ENCODE measurements at regions not wholly inside any gene's neighbourhood (a gene's known extent, or its start where the extent isn't known, plus 50 kb on each side); places are given as distances from the start of the nearest gene placed in this dataset.

GRCh38 chr2:120558847-120559246, 176.8 kb upstream of the GLI2 start:
- TF ChIP-seq, protein P1, sequence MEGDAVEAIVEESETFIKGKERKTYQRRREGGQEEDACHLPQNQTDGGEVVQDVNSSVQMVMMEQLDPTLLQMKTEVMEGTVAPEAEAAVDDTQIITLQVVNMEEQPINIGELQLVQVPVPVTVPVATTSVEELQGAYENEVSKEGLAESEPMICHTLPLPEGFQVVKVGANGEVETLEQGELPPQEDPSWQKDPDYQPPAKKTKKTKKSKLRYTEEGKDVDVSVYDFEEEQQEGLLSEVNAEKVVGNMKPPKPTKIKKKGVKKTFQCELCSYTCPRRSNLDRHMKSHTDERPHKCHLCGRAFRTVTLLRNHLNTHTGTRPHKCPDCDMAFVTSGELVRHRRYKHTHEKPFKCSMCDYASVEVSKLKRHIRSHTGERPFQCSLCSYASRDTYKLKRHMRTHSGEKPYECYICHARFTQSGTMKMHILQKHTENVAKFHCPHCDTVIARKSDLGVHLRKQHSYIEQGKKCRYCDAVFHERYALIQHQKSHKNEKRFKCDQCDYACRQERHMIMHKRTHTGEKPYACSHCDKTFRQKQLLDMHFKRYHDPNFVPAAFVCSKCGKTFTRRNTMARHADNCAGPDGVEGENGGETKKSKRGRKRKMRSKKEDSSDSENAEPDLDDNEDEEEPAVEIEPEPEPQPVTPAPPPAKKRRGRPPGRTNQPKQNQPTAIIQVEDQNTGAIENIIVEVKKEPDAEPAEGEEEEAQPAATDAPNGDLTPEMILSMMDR (IDR thresholded peaks at IDR 0.05): no peak
- no peak for TF ChIP-seq EZH2 (IDR thresholded peaks at IDR 0.05; ENCODE audit: borderline replicate concordance, insufficient read depth, low read depth, low read length, poor library complexity, severe bottlenecking)

Measured in B cell (primary cell).